ENCODE measurements at regions not wholly inside any gene's neighbourhood (a gene's known extent, or its start where the extent isn't known, plus 50 kb on each side); places are given as distances from the start of the nearest gene placed in this dataset.

DNA sequence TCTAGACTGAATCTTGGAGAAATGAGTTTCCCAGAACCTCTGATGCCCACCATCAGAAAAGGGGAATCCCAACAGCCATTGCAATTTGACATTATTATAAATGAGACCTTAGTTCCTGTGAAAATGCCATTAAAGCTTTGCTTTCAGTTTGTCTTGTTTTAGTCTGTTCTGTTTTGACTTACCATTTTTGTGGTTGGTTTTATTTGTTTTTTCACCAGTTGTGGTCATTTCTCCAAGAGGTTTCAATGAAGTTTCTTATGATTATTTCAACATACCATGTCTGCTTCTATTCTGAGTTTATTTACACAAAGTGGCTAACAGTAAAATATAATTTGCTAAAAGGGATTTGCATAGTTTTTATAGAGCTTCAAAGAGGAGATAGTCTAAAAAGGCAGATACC lies 175.0 kb upstream of the MCTP2 start:
- no peak for DNase-seq (ENCODE audit: low read depth in 3 of 3)

DNA sequence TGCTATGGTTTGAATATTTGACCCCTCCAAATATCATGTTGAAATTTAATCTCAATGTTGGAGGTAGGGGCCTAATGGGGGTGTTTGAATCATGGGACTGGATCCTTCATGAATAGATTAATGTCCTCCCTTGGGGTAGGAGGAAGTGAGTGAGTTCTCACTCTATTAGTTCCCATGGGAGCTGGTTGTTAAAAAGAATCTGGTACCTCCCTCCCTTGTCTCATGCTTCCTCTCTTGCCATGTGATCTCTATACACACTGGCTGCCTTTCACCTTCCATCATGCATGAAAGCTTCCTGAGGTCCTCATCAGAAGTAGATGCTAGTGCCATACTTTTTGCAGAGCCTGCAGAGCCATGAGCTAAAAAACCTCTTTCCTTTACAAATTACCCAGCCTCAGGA lies 177.7 kb upstream of the MCTP2 start:
- no peak for DNase-seq (ENCODE audit: low read depth in 3 of 3)

- DNase-seq (ENCODE audit: low read depth in 3 of 3), result no peak
These were observed 178.7 kb upstream of the MCTP2 start for GRCh38 chr15:94052711-94053110.

DNA sequence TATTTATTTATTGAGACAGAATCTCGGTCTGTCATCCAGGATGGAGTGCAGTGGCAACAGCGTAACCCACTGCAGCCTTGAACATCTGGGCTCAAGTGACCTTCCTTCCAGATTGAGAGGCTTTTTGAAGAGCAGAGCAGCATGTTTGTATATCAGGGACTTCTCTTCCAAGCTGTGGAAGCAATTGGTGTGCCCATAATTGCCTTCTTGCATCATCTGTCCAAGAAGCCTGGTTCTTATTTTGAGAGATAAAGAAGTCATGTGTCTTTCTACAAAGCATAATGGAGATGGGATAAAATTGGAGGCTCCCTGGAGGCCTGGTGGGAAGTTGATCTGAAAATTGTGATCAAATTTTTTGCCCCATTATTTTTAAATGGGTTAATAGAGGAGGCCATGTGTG lies 183.8 kb upstream of the MCTP2 start:
- no peak for DNase-seq (ENCODE audit: low read depth in 3 of 3)

- DNase-seq (ENCODE audit: low read depth in 3 of 3), result no peak
These were observed 189.0 kb upstream of the MCTP2 start for GRCh38 chr15:94042180-94042928.

DNA sequence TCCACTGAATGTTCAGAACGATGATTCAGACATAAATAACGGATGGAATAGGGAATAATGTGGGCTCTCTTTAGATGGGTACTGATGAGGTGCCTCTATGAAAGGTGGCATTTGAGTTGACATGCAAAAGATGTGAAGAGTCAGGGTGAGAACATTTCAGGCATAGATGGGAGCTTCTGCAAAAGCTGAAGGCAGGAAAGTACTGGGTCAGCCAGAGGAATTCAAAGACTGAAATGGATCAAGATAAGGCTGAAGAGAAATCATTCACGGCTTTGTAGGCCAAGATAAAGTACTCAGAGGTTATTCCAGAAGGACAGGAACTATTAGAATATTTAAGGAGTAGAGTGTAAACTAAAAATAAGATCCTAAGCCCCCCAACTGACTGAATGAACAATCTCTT lies 189.6 kb upstream of the MCTP2 start:
- no peak for DNase-seq (ENCODE audit: low read depth in 3 of 3)

DNA sequence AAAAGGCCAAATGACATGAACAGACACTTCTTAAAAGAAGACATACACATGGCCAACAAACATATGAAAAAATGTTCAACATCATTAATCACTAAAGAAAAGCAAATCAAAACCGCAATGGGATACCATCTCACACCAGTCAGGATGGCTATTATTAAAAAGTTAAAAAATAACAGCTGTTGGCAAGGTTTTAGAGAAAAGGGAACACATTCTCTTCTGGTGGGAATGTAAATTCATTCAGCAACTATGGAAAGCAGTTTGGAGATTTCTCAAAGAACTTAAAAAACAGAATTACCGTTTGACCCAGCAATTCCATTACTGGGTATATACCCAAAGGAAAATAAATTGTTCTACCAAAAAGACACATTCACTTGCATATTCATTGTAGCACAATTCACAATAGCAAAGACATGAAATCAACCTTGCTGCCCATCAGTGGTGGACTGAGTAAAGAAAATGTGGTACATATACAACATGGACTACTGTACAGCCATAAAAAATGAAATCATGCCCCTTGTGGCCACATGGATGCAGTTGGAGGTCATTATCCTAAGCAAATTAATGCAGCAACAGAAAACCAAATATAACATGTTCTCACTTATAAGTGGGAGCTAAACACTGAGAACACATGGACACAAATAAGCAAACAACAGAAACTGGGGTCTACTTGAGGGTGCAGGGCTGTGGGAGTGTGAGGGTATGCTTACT lies 190.7 kb upstream of the MCTP2 start:
- no peak for DNase-seq (ENCODE audit: low read depth in 3 of 3)

- no peak for DNase-seq (ENCODE audit: low read depth in 3 of 3)
These were observed 195.2 kb upstream of the MCTP2 start for GRCh38 chr15:94036156-94036555.

DNA sequence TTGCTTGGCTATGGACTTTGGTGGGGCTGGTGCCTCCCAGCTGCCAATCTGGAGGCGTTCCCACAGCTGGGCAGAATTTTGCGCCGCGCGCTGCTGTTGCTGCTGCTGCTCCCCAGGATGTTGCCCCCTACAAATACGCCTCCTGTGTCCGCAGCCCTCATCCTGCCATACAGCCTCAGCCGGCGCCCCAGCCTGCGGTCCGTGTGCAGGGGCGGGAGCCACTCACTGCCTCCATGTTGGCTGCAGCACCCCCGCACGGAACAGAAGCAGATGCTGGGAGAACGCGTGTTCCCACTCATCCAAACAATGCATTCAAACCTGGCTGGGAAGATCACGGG lies 197.7 kb upstream of the MCTP2 start:
- no peak for DNase-seq (ENCODE audit: low read depth in 3 of 3)

GRCh38 chr15:94033014-94033682 lies 198.2 kb upstream of the MCTP2 start:
- DNase-seq (ENCODE audit: low read depth in 3 of 3), result no peak

GRCh38 chr15:94032571-94032970 lies 198.8 kb upstream of the MCTP2 start:
- no peak for DNase-seq (ENCODE audit: low read depth in 3 of 3)

DNA sequence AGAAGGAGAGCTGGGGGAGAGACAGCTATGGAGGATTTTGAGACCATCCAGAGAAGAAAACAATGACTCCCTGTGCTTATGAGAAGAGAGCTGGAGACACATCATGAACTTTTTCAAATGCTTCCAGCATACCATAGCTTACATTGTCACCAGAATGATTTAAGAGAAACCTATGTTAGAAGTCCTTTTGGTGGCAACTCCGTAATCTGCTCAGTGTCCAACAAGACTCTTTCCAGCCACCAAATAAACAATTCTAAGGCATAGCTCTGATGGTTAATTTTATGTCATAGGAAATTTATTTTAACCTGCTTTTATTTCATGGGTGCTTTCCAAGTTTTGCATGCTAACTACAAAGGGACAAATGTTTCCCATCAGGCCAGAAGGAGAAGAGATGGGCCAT lies 200.3 kb upstream of the MCTP2 start:
- DNase-seq (ENCODE audit: low read depth in 3 of 3), result no peak

DNA sequence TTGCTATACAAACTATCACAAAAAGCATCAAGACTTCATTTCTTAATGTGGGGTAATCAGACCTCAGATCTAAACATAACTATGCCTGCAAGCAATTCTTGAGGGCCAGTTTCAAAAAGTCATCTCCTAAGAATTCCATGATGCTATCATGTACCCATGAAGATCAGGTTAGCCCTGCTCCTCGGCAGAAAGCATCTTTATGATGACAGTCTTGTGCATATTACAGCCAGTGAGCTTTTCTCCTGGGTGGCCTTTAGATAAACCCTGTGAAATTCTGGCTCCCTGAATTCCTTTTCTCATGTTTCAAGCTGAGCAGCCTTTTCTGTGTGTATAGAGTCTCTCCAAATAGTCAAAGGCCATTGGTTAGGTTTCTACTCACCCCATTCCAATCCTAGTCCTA lies 201.9 kb upstream of the MCTP2 start:
- DNase-seq (ENCODE audit: low read depth in 3 of 3), result no peak

- DNase-seq (ENCODE audit: low read depth in 3 of 3), result no peak
These were observed 202.6 kb upstream of the MCTP2 start for GRCh38 chr15:94028809-94029208.

DNA sequence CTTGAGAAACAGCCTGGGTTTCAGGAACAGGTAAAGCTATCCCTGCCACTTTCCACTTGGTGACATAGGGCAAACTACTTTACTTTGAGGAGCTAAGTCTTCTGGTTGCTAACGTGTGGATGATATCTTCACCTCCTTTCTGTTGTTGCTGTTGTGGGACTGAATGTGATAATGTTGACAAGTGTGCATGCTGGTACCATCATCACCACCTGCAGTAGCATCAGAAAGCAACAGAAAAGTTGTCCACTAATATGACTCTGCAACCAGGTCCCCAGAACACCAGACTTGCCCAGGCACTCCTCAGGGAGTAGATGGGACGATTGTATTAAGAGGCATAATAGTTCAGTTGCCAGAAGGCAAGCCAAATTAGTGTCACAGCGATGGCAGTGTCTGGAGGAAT lies 203.2 kb upstream of the MCTP2 start:
- no peak for DNase-seq (ENCODE audit: low read depth in 3 of 3)

DNA sequence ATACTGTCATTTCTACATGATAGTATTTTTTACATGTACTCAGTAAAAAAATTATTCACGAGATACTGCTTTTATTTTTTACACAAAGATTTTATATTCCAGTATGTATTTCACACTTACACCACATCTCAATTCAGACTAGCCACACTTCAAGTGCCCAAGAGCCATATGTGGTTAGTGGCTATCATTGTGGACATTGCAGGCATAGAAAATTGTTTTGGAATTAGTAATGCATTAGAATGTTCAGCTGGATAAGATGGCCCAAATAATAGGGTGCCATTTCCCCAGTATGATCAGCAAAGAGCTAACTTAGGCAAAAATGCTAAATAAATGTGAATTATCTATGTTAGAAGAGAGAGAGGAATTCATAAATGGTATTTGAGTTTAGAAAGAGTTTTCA lies 203.8 kb upstream of the MCTP2 start:
- no peak for DNase-seq (ENCODE audit: low read depth in 3 of 3)

GRCh38 chr15:94026458-94027304 lies 204.7 kb upstream of the MCTP2 start:
- DNase-seq (ENCODE audit: low read depth in 3 of 3), result no peak

DNA sequence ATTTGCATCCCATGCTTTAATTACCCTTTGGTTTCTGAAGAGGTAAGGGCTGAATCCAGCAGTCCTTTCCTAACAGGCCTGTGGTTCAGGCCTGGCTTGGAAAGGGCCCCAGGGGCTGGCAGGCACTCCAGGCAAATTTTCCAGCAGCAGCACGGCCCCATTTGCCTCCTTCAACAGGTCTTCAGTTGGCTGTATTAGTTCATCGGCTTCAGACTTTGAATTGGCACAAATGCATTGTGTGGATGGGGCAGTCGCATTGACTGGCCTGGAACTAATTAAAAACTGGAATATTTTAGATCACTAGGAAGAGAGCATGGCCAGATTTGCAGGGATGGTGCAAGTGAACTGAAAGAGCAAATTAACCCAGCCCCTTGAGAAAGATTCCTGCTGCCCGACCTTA lies 207.8 kb upstream of the MCTP2 start:
- no peak for DNase-seq (ENCODE audit: low read depth in 3 of 3)

DNA sequence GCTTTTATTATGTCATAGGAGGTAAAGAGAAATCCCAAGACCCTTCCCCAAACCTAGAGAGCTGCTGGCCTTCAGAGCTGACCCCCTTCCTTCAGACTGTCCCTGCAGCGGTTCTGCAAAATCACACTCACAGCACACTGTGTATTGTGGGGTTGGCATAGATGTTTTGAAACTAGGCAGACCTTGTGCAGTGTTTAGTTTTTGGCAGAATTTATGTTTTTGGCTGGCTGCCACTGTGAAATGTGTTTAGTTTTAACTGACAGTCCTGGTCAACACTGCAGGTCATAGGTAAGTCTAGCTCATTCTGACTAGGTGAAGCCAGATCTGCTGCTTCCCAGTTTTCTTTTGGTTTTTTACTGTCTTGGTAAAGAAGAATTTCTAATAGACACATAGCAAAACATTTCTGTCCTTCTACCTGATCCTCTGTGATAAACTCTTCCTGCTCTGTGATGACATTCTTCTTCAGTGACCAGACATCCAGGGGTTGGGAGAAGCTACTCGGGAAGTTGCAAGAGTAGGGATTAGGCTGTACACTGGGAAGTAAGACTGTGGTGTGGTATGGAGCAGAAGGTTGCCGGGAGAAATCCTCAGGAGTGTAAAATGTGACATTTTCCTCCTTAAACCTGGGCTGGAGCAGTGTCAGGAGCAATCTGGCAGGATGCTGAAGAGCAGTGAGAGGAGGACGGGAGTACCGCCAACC lies 209.6 kb upstream of the MCTP2 start:
- DNase-seq (ENCODE audit: low read depth in 3 of 3), result no peak

- DNase-seq (ENCODE audit: low read depth in 3 of 3), result no peak
These were observed 212.3 kb upstream of the MCTP2 start for GRCh38 chr15:94019062-94019461.

GRCh38 chr15:94015324-94015723 lies 216.0 kb upstream of the MCTP2 start:
- DNase-seq (ENCODE audit: low read depth in 3 of 3), result no peak

All from stimulated activated CD4-positive, alpha-beta T cell treated with anti-CD3 and anti-CD28 coated beads, TNF-alpha, amount 100 ng/mL, for 48 hours (primary cell).